GM13976 (cell line): ENCODE measurements at regions not wholly inside any gene's neighbourhood (a gene's known extent, or its start where the extent isn't known, plus 50 kb on each side); places are given as distances from the start of the nearest gene placed in this dataset.

ENCODE experiments used
- DNase-seq: peaks from one replicate; pipeline ENCODE4 v3.0.0; 2012; ENCODE audit warnings: low spot score
- CTCF ChIP-seq: IDR thresholded peaks from 2 replicates; pipeline ENCODE4 v1.5.1; 2012; ENCODE audit warnings: borderline replicate concordance, mild to moderate bottlenecking; ENCODE audit not compliant: insufficient read depth; ENCODE audit errors: extremely low read depth, missing control alignments, control extremely low read depth
- in situ Hi-C: fragments of 300-500 bp; cut with MboI; formaldehyde crosslinking; loops from one replicate; pipeline ENCODE4 v1.12.0; 2022; ENCODE audit warnings: low sequenced_read_pairs, mixed read lengths, inconsistent platforms; ENCODE audit not compliant: unreplicated experiment

GRCh38 chr1:184861755-184862336 lies 107.2 kb upstream of the EDEM3 start:
- no peak for TF ChIP-seq CTCF
- in situ Hi-C loops = no loop called here
- DNase-seq = no peak

- DNase-seq = no peak
Observed at GRCh38 chr1:184860985-184861754, 106.5 kb upstream of the EDEM3 start.

GRCh38 chr1:184860535-184860934 lies 105.9 kb upstream of the EDEM3 start:
- no peak for DNase-seq
- in situ Hi-C loops = no loop called here
- TF ChIP-seq CTCF = no peak

More at GRCh38 chr1:184860985-184861754, 106.5 kb upstream of the EDEM3 start:
- no peak for TF ChIP-seq CTCF
- in situ Hi-C loops = no loop called here

- DNase-seq = no peak
- in situ Hi-C loops = no loop called here
- no peak for TF ChIP-seq CTCF
Observed at GRCh38 chr1:184859381-184860105, 104.9 kb upstream of the EDEM3 start.

GRCh38 chr1:184858288-184858687 lies 103.6 kb upstream of the EDEM3 start:
- DNase-seq = no peak
- in situ Hi-C loops = no loop called here
- no peak for TF ChIP-seq CTCF

- in situ Hi-C loops = no loop called here
- DNase-seq = no peak
- TF ChIP-seq CTCF = no peak
Observed at GRCh38 chr1:184854496-184855140, 100.0 kb upstream of the EDEM3 start.
